Sigmoid colon (tissue), 6 donors: ENCODE measurements at regions not wholly inside any gene's neighbourhood (a gene's known extent, or its start where the extent isn't known, plus 50 kb on each side); places are given as distances from the start of the nearest gene placed in this dataset.

Experiments used
- DNase-seq: peaks from one replicate; pipeline ENCODE4 v3.0.0-alpha.2; 2019
- H3K27ac ChIP-seq, 4 donors: fragments of 200-600 bp; sonication (generic); one replicate each; pipeline ENCODE4 v1.5.1; 2016 to 2019; ENCODE audit warnings: mild to moderate bottlenecking in 1 of 4
- H3K27me3 ChIP-seq, 3 donors: fragments of 200-600 bp; sonication (generic); one replicate each; pipeline ENCODE4 v1.5.1; 2019; ENCODE audit warnings: mild to moderate bottlenecking in 1 of 3
- H3K36me3 ChIP-seq, 4 donors: fragments of 200-600 bp; sonication (generic); one replicate each; pipeline ENCODE4 v1.5.1; 2016 to 2019
- H3K4me1 ChIP-seq, 4 donors: fragments of 200-600 bp; sonication (generic); one replicate each; pipeline ENCODE4 v1.5.1; 2017 to 2019
- H3K4me3 ChIP-seq, 4 donors: fragments of 200-600 bp; sonication (generic); one replicate each; pipeline ENCODE4 v1.5.1; 2017 to 2019; ENCODE audit warnings: mild to moderate bottlenecking in 2 of 4, moderate library complexity in 1 of 4
- H3K9me3 ChIP-seq, 4 donors: fragments of 200-600 bp in 3 of 4; sonication (generic) in 3 of 4; one replicate each; pipeline versions ENCODE4 v1.5.1 to v1.6.1; 2013 to 2019
- EP300 ChIP-seq, 4 donors: sonication (generic); formaldehyde crosslinking; IDR thresholded peaks; one replicate each; pipeline ENCODE4 v1.6.1; 2017; ENCODE audit warnings: antibody characterized with exemption in 4 of 4
- POLR2A ChIP-seq, 2 donors: fragments of 450-650 bp; IDR thresholded peaks; one replicate each; pipeline ENCODE4 v1.6.1; 2016; ENCODE audit warnings: antibody characterized with exemption in 2 of 2, mild to moderate bottlenecking in 2 of 2, moderate library complexity in 2 of 2
- POLR2AphosphoS5 ChIP-seq, 4 donors: sonication (generic); formaldehyde crosslinking; IDR thresholded peaks; one replicate each; pipeline ENCODE4 v1.6.1; 2017; ENCODE audit warnings: antibody characterized with exemption in 4 of 4
- WGBS, 2 donors: extraction: QIAGEN DNeasy Blood & Tissue Kit; methylation state at CpG; one replicate each; pipeline ENCODE4 v1.1.7; 2013; 5-methylcytosine and 5-hydroxymethylcytosine counted together
- intact Hi-C: fragments of 100-400 bp; cut with DNase I; formaldehyde crosslinking; loops from one replicate; pipeline ENCODE4 v1.15.1; 2023
- TF ChIP-seq, protein P1 (sequence below), 4 experiments: fragments of 450-650 bp in 3 of 4; fragments of 200-600 bp in 1 of 4; IDR thresholded peaks; one replicate each; pipeline ENCODE4 v1.5.1; 2016 to 2019; ENCODE audit warnings: antibody characterized with exemption in 4 of 4, mild to moderate bottlenecking in 3 of 4, moderate library complexity in 2 of 4
- donor health status: healthy with polysubstance abuse.
- donor health status: healthy.

- Histone ChIP-seq H3K4me3 (no peak overlapping the region), H3K36me3 (no peaks in the 10 kb centered on the region), H3K9me3 (peaks cover 0 to 2% (median 0%) of the 10 kb centered on the region in 4 donors), H3K27ac (no peak overlapping the region), H3K4me1 (peaks cover 0 to 7% (median 3%) of the 10 kb centered on the region in 4 donors), H3K27me3 (no peaks in the 10 kb centered on the region)
- intact Hi-C loops, result no loop called here
- WGBS, 2 donors, result 67 to 90% methylated on average over 2 of the region's 2 CpGs
- no peak for TF ChIP-seq EP300 (IDR thresholded peaks at IDR 0.05)
- TF ChIP-seq POLR2A (IDR thresholded peaks at IDR 0.05), result no peak
- TF ChIP-seq, protein P1, sequence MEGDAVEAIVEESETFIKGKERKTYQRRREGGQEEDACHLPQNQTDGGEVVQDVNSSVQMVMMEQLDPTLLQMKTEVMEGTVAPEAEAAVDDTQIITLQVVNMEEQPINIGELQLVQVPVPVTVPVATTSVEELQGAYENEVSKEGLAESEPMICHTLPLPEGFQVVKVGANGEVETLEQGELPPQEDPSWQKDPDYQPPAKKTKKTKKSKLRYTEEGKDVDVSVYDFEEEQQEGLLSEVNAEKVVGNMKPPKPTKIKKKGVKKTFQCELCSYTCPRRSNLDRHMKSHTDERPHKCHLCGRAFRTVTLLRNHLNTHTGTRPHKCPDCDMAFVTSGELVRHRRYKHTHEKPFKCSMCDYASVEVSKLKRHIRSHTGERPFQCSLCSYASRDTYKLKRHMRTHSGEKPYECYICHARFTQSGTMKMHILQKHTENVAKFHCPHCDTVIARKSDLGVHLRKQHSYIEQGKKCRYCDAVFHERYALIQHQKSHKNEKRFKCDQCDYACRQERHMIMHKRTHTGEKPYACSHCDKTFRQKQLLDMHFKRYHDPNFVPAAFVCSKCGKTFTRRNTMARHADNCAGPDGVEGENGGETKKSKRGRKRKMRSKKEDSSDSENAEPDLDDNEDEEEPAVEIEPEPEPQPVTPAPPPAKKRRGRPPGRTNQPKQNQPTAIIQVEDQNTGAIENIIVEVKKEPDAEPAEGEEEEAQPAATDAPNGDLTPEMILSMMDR (IDR thresholded peaks at IDR 0.05), result no peak
- TF ChIP-seq POLR2AphosphoS5 (IDR thresholded peaks at IDR 0.05), result no peak
- no peak for DNase-seq
Observed at GRCh38 chr3:102036017-102036416, 186.7 kb downstream of the NFKBIZ start.

- Histone ChIP-seq H3K4me1 (peaks cover 0 to 7% (median 3%) of the 10 kb centered on the region in 4 donors), H3K9me3 (peaks cover 0 to 2% (median 0%) of the 10 kb centered on the region in 4 donors), H3K27me3 (no peaks in the 10 kb centered on the region), H3K36me3 (no peaks in the 10 kb centered on the region), H3K27ac (peak overlapping the region in 1 of 4 donors; percentile 25), H3K4me3 (no peak overlapping the region)
- DNase-seq, result no peak
- WGBS, 2 donors, result 56 to 58% methylated on average over 1 of the region's 1 CpG
- no peak for TF ChIP-seq POLR2AphosphoS5 (IDR thresholded peaks at IDR 0.05)
- TF ChIP-seq, protein P1 (IDR thresholded peaks at IDR 0.05), result no peak
- TF ChIP-seq EP300 (IDR thresholded peaks at IDR 0.05), result no peak
- TF ChIP-seq POLR2A (IDR thresholded peaks at IDR 0.05), result no peak
- intact Hi-C loops, result no loop called here
Observed at GRCh38 chr3:102036472-102036871, 187.2 kb downstream of the NFKBIZ start.

GRCh38 chr3:102037209-102037608 lies 187.9 kb downstream of the NFKBIZ start:
- Histone ChIP-seq H3K27me3 (no peaks in the 10 kb centered on the region), H3K9me3 (peaks cover 0 to 2% (median 0%) of the 10 kb centered on the region in 4 donors), H3K36me3 (no peaks in the 10 kb centered on the region), H3K4me3 (no peak overlapping the region), H3K4me1 (peaks cover 0 to 7% (median 3%) of the 10 kb centered on the region in 4 donors), H3K27ac (peak overlapping the region in 1 of 4 donors; percentile 25)
- intact Hi-C loops, result no loop called here
- 87 to 89% methylated on average over 2 of the region's 2 CpGs for WGBS, 2 donors
- no peak for DNase-seq
- TF ChIP-seq POLR2A (IDR thresholded peaks at IDR 0.05) (no peak), POLR2AphosphoS5 (IDR thresholded peaks at IDR 0.05) (no peak), EP300 (IDR thresholded peaks at IDR 0.05) (no peak)
- TF ChIP-seq, protein P1 (IDR thresholded peaks at IDR 0.05), result no peak

DNA sequence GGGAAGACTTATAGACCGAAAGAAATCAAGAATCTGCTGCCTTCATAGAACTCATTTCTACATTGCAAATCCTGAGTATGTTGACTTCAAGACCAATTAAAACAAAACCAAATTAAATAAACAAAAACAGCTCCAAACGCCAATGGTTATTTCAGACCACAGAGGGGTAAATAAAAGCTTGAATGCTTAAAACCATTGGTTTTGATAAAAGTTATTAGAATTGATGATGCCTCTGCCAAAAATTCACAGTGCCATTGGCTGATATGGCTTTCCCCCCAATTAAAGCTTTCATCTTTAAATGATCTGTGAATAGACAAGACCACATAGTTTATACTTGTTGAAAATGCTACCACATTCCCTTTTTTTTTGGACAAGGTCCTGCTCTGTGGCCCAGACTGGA lies 188.5 kb downstream of the NFKBIZ start:
- DNase-seq, result no peak
- Histone ChIP-seq H3K27me3 (no peaks in the 10 kb centered on the region), H3K4me3 (no peak overlapping the region), H3K4me1 (peaks cover 0 to 7% (median 3%) of the 10 kb centered on the region in 4 donors), H3K27ac (peak overlapping the region in 1 of 4 donors; percentile 25), H3K36me3 (no peaks in the 10 kb centered on the region), H3K9me3 (peaks cover 0 to 2% (median 0%) of the 10 kb centered on the region in 4 donors)
- WGBS, 2 donors, result 46 to 86% methylated on average over 2 of the region's 2 CpGs
- TF ChIP-seq, protein P1 (IDR thresholded peaks at IDR 0.05), result no peak
- TF ChIP-seq POLR2A (IDR thresholded peaks at IDR 0.05) (no peak), POLR2AphosphoS5 (IDR thresholded peaks at IDR 0.05) (no peak)
- intact Hi-C loops, result no loop called here
